Embryonic facial prominence (tissue), 1 donor: ENCODE measurements at regions not wholly inside any gene's neighbourhood (a gene's known extent, or its start where the extent isn't known, plus 50 kb on each side); places are given as distances from the start of the nearest gene placed in this dataset.

Experiments used
- DNase-seq: peaks from one replicate; pipeline ENCODE4 v3.0.0-alpha.2; 2016; ENCODE audit errors: extremely low spot score

GRCh38 chr6:100944644-100945043, 63.5 kb upstream of the ASCC3 start:
- DNase-seq, result no peak

GRCh38 chr6:100946021-100946540, 65.0 kb upstream of the ASCC3 start:
- no peak for DNase-seq

GRCh38 chr6:100946711-100947110, 65.6 kb upstream of the ASCC3 start:
- no peak for DNase-seq

GRCh38 chr6:100948381-100949133, 67.4 kb upstream of the ASCC3 start:
- DNase-seq, result no peak

GRCh38 chr6:100952006-100952405, 70.9 kb upstream of the ASCC3 start:
- DNase-seq, result no peak

- DNase-seq, result no peak
Measured at GRCh38 chr6:100959280-100959679, 78.2 kb upstream of the ASCC3 start.

GRCh38 chr6:100962466-100962865, 81.3 kb upstream of the ASCC3 start:
- DNase-seq, result no peak

- no peak for DNase-seq
Measured at GRCh38 chr6:100965067-100965466, 83.9 kb upstream of the ASCC3 start.

- no peak for DNase-seq
Measured at GRCh38 chr6:100968949-100969348, 87.8 kb upstream of the ASCC3 start.

GRCh38 chr6:100979267-100979666, 98.1 kb upstream of the ASCC3 start:
- no peak for DNase-seq

GRCh38 chr6:100980949-100981348, 99.8 kb upstream of the ASCC3 start:
- DNase-seq, result no peak

GRCh38 chr6:100986921-100987320, 105.8 kb upstream of the ASCC3 start:
- no peak for DNase-seq

- DNase-seq, result no peak
Measured at GRCh38 chr6:100987556-100987955, 106.4 kb upstream of the ASCC3 start.

- DNase-seq, result no peak
Measured at GRCh38 chr6:100988391-100988984, 107.4 kb upstream of the ASCC3 start.

- DNase-seq, result no peak
Measured at GRCh38 chr6:100990070-100990469, 108.9 kb upstream of the ASCC3 start.

GRCh38 chr6:100996409-100996808, 115.3 kb upstream of the ASCC3 start:
- DNase-seq, result no peak

- DNase-seq, result no peak
Measured at GRCh38 chr6:100998111-100998510, 117.0 kb upstream of the ASCC3 start.

GRCh38 chr6:100999034-100999597, 118.0 kb upstream of the ASCC3 start:
- DNase-seq, result no peak

GRCh38 chr6:101000341-101000740, 119.2 kb upstream of the ASCC3 start:
- no peak for DNase-seq

GRCh38 chr6:101001012-101001411, 119.9 kb upstream of the ASCC3 start:
- no peak for DNase-seq

- DNase-seq, result no peak
Measured at GRCh38 chr6:101001607-101002006, 120.5 kb upstream of the ASCC3 start.

GRCh38 chr6:101003075-101003474, 121.9 kb upstream of the ASCC3 start:
- no peak for DNase-seq

- DNase-seq, result no peak
Measured at GRCh38 chr6:101011186-101011585, 130.1 kb upstream of the ASCC3 start.
